ENCODE measurements at regions not wholly inside any gene's neighbourhood (a gene's known extent, or its start where the extent isn't known, plus 50 kb on each side); places are given as distances from the start of the nearest gene placed in this dataset.

- Histone ChIP-seq H3K4me3 (ENCODE audit: low read depth, low read length) (no peak overlapping the region), H3K27me3 (ENCODE audit: insufficient read depth, low read depth, severe bottlenecking) (peaks cover 8% of the 10 kb centered on the region), H3K36me3 (no peaks in the 10 kb centered on the region), H3K27ac (no peak overlapping the region), H3K9me3 (ENCODE audit: severe bottlenecking) (no peaks in the 10 kb centered on the region)
- no peak for DNase-seq
- TF ChIP-seq CTCF (IDR thresholded peaks at IDR 0.05; ENCODE audit: low read depth, low read length): no peak
These were observed 152.5 kb upstream of the TENT5D start for GRCh38 chrX:80267790-80268189.

GRCh38 chrX:80282535-80282934 is 137.7 kb upstream of the TENT5D start:
- no peak overlapping the region for H3K4me3 ChIP-seq (ENCODE audit: low read depth, low read length)
- no peak for DNase-seq
- H3K27ac ChIP-seq: no peak overlapping the region
- H3K9me3 ChIP-seq (ENCODE audit: severe bottlenecking): no peaks in the 10 kb centered on the region
- no peak for TF ChIP-seq CTCF (IDR thresholded peaks at IDR 0.05; ENCODE audit: low read depth, low read length)
- peaks cover 3% of the 10 kb centered on the region for H3K27me3 ChIP-seq (ENCODE audit: insufficient read depth, low read depth, severe bottlenecking)
- no peaks in the 10 kb centered on the region for H3K36me3 ChIP-seq

DNA sequence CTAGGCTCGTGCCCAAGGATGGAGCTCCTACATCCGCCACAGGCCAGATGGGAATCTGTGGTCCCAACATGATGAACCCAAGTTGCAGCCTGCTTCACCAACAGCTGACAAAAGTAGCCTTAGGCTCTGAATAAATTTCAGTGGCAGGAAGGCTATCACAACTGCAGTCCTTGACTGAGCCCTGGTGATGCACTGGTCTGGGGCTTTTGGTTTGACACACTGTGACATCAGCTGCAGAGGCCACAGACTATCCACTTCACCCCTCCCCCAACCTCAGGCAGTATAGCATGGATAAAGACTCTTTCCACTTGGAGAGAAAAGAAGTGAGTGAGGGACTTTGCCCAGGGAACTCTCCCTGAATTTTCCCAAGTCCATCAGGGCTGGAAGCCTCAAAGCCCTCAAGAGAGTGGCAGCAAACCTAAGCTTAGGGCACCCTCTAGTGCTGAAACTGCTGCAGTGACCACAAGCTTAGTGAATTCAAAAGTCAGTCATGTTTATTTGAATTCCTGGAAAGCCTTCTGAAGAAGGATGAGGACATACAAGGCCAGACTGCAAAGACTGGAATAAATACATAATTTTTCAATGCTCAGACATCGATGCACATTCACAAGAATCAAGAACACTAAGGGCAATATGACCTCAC is 135.0 kb upstream of the TENT5D start:
- Histone ChIP-seq H3K9me3 (ENCODE audit: severe bottlenecking) (no peaks in the 10 kb centered on the region), H3K27ac (no peak overlapping the region), H3K36me3 (no peaks in the 10 kb centered on the region), H3K4me3 (ENCODE audit: low read depth, low read length) (no peak overlapping the region), H3K27me3 (ENCODE audit: insufficient read depth, low read depth, severe bottlenecking) (peaks cover 3% of the 10 kb centered on the region)
- DNase-seq: peak; percentile 28
- TF ChIP-seq CTCF (IDR thresholded peaks at IDR 0.05; ENCODE audit: low read depth, low read length): peak; percentile 71

DNA sequence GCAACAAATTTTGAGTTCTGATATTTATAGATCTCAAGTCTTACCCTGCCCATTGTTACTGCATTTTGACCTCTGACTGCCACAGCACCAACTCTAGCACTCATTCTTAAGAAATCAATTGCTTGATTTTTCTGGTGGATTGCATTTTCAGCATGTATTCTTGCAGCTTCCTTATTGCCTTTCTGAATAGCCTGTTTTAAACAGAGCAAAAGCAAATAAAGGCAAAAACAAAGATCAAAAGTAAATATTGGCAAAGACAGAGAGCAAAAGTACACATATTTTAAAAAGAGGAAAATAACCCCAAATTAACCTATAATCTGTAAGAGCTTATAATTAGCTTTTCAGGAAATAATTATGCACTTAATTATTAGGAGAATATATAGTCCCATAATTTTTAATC is 129.4 kb upstream of the TENT5D start:
- Histone ChIP-seq H3K27ac (no peak overlapping the region), H3K36me3 (no peaks in the 10 kb centered on the region), H3K4me3 (ENCODE audit: low read depth, low read length) (no peak overlapping the region), H3K9me3 (ENCODE audit: severe bottlenecking) (no peaks in the 10 kb centered on the region), H3K27me3 (ENCODE audit: insufficient read depth, low read depth, severe bottlenecking) (peaks cover 8% of the 10 kb centered on the region)
- TF ChIP-seq CTCF (IDR thresholded peaks at IDR 0.05; ENCODE audit: low read depth, low read length): no peak
- no peak for DNase-seq

GRCh38 chrX:80293354-80293753 is 126.9 kb upstream of the TENT5D start:
- no peak for DNase-seq
- H3K9me3 ChIP-seq (ENCODE audit: severe bottlenecking): no peaks in the 10 kb centered on the region
- no peak for TF ChIP-seq CTCF (IDR thresholded peaks at IDR 0.05; ENCODE audit: low read depth, low read length)
- no peak overlapping the region for H3K4me3 ChIP-seq (ENCODE audit: low read depth, low read length)
- no peaks in the 10 kb centered on the region for H3K36me3 ChIP-seq
- peaks cover 8% of the 10 kb centered on the region for H3K27me3 ChIP-seq (ENCODE audit: insufficient read depth, low read depth, severe bottlenecking)
- no peak overlapping the region for H3K27ac ChIP-seq

DNA sequence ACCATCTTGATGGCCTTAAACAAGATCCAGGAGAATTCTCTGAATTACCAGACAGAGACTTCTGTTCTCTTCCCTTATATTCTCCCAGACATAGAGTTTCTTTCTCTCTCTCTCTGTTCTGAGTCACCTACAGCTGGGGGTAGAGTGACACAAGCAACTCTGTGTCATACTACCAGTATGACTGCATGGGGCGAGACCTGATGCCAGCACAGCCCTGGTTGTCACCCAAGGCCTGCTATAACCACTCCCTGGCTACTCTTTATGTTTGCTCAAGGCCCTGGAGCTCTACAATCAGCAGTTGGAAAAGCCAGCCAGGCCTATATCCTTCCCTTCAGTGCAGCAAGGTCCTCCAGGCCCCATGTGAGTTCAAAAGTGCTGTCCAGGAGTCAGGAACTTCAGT is 114.2 kb upstream of the TENT5D start:
- Histone ChIP-seq H3K27ac (no peak overlapping the region), H3K9me3 (ENCODE audit: severe bottlenecking) (no peaks in the 10 kb centered on the region), H3K27me3 (ENCODE audit: insufficient read depth, low read depth, severe bottlenecking) (no peaks in the 10 kb centered on the region), H3K4me3 (ENCODE audit: low read depth, low read length) (no peak overlapping the region), H3K36me3 (no peaks in the 10 kb centered on the region)
- TF ChIP-seq CTCF (IDR thresholded peaks at IDR 0.05; ENCODE audit: low read depth, low read length): no peak
- DNase-seq: no peak
